HG02943 (cell line): ENCODE measurements at regions not wholly inside any gene's neighbourhood (a gene's known extent, or its start where the extent isn't known, plus 50 kb on each side); places are given as distances from the start of the nearest gene placed in this dataset.

ENCODE experiments used
- ATAC-seq: cut with Tn5 transposase; IDR thresholded peaks from one replicate; pipeline ENCODE4 v1.9.1; 2021; ENCODE audit warnings: mild to moderate bottlenecking, low read depth, moderate library complexity; ENCODE audit not compliant: unreplicated experiment

DNA sequence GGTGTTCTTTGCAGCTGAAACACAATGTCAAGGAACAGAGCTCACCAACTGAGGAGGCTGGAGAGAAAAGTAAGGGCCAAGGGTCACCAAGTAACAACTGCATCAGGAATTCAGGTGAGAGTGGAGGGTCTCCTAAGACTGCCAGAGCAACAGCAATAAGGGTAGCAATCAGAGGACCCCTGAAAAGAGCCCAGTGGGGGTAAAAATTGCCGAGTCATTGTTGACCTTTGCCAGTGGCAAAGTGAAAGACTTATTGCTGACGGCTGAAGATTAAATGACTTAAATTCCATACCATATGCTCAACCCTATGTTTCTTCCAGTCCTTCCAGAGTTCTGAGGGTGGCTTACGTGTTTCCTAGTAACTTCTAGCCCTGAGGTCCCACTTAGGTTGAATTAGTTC is 51.9 kb upstream of the ARHGAP42 start:
- no peak for ATAC-seq

DNA sequence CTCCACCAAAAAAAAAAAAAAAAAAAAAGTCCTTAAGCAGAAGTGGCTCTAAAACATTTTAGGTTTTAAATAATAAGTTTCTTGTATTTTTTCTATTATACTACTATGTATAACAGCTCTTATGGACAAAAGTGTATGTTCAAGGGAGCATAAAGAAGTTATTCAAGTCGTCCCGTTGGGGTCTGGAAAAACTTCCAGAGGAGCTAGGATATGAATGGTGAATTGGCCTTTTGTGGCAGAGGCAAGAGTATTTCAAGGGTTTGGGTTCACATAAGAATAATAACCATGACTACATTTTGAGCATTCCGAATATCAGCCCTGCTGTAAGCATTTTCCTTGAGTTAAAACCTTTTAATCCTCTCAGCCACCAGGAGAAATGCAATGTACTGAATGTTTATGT is 50.6 kb upstream of the ARHGAP42 start:
- ATAC-seq: no peak
